MCF 10A (cell line): ENCODE measurements at regions not wholly inside any gene's neighbourhood (a gene's known extent, or its start where the extent isn't known, plus 50 kb on each side); places are given as distances from the start of the nearest gene placed in this dataset. TPM values are rescaled to one million over a fixed set of nuclear protein-coding genes. Genes with fewer than 3 reads are reported as not detected.

Source experiments
- BruUV-seq: library from RNA; stranded (reverse); fragments of 400-500 nt; replicated peaks from 2 replicates; lab custom pipeline; 2021; lab: Mats Ljungman, UMichigan
- CTCF ChIA-PET: fragments of 300-600 bp; sonication (Branson Sonifier 250); formaldehyde crosslinking; extraction: SDS; loops from one replicate; lab custom pipeline; 2021; ENCODE audit warnings: antibody characterized with exemption, inconsistent platforms; lab: Yijun Ruan, JAX
- POLR2A ChIA-PET: fragments of 300-600, 350-650 bp; sonication (Branson Sonifier 250); formaldehyde crosslinking; extraction: SDS; loops from one replicate; lab custom pipeline; 2020; ENCODE audit warnings: antibody characterized with exemption, inconsistent platforms; lab: Yijun Ruan, JAX
- DNase-seq: peaks from one replicate; pipeline ENCODE4 v3.0.0-alpha.2; 2018; ENCODE audit not compliant: unreplicated experiment
- H3K27ac Mint-ChIP-seq: one replicate; pipeline ENCODE4 v1.8.0; 2022; ENCODE audit warnings: mild to moderate bottlenecking, low read depth, mixed read lengths; ENCODE audit not compliant: unreplicated experiment
- H3K27me3 Mint-ChIP-seq: one replicate; pipeline ENCODE4 v1.8.0; 2022; ENCODE audit warnings: mixed read lengths; ENCODE audit not compliant: insufficient read depth, unreplicated experiment
- H3K36me3 Mint-ChIP-seq: one replicate; pipeline ENCODE4 v1.8.0; 2022; ENCODE audit warnings: mild to moderate bottlenecking, moderate library complexity, mixed read lengths; ENCODE audit not compliant: insufficient read depth, unreplicated experiment
- H3K4me1 Mint-ChIP-seq: one replicate; pipeline ENCODE4 v1.8.0; 2022; ENCODE audit warnings: mixed read lengths; ENCODE audit not compliant: insufficient read depth, unreplicated experiment
- H3K4me3 Mint-ChIP-seq: one replicate; pipeline ENCODE4 v1.8.0; 2022; ENCODE audit warnings: mild to moderate bottlenecking, moderate library complexity, mixed read lengths; ENCODE audit not compliant: unreplicated experiment
- H3K9me3 Mint-ChIP-seq: one replicate; pipeline ENCODE4 v1.8.0; 2022; ENCODE audit warnings: mixed read lengths; ENCODE audit not compliant: unreplicated experiment
- intact Hi-C: fragments of 100-400 bp; cut with micrococcal nuclease; formaldehyde crosslinking; loops from 2 replicates; pipeline ENCODE4 v1.14.1; 2022
- microRNA-seq: library from miRNA; unstranded; fragments of <30 nt; microRNA quantifications from one replicate; pipeline ENCODE4 v1.2.0, GENCODE V29; 2022
- TF ChIP-seq, protein P1 (sequence below): fragments of 200-600 bp; IDR thresholded peaks from one replicate; pipeline ENCODE4 v1.8.0; 2022; ENCODE audit warnings: antibody characterized with exemption, mild to moderate bottlenecking; ENCODE audit not compliant: unreplicated experiment

DNA sequence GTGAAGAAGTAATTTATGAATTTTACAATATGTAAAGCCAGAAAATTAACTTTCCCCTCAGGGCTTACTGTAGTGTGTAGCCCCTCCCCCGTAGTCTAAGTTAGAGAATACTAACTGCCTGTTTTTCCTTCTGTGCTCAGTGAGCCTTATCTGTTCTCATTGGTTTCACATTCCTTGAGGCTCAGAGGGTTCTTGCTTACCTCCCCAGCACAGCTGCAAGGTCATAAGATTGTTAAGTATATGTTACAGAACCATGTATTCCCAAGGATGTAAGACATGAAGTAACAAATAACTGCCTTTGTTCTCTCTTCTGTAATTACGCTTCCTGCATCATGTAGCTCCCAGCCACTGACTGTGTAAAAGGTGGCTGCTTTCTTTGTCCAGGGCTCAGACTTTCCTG, 1351.1 kb downstream of the TMEM121 start:
- Mint-ChIP-seq H3K27me3 (peaks cover 55% of the 10 kb centered on the region), H3K9me3 (no peaks in the 10 kb centered on the region), H3K36me3 (peaks cover 7% of the 10 kb centered on the region), H3K4me3 (no peak overlapping the region), H3K4me1 (peaks cover 5% of the 10 kb centered on the region), H3K27ac (no peak overlapping the region)
- TF ChIP-seq, protein P1, sequence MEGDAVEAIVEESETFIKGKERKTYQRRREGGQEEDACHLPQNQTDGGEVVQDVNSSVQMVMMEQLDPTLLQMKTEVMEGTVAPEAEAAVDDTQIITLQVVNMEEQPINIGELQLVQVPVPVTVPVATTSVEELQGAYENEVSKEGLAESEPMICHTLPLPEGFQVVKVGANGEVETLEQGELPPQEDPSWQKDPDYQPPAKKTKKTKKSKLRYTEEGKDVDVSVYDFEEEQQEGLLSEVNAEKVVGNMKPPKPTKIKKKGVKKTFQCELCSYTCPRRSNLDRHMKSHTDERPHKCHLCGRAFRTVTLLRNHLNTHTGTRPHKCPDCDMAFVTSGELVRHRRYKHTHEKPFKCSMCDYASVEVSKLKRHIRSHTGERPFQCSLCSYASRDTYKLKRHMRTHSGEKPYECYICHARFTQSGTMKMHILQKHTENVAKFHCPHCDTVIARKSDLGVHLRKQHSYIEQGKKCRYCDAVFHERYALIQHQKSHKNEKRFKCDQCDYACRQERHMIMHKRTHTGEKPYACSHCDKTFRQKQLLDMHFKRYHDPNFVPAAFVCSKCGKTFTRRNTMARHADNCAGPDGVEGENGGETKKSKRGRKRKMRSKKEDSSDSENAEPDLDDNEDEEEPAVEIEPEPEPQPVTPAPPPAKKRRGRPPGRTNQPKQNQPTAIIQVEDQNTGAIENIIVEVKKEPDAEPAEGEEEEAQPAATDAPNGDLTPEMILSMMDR: no peak
- intact Hi-C loops: no loop called here
- no TSS peak for BruUV-seq
- CTCF ChIA-PET: no interaction called here
- POLR2A ChIA-PET: no interaction called here
- DNase-seq: no peak

DNA sequence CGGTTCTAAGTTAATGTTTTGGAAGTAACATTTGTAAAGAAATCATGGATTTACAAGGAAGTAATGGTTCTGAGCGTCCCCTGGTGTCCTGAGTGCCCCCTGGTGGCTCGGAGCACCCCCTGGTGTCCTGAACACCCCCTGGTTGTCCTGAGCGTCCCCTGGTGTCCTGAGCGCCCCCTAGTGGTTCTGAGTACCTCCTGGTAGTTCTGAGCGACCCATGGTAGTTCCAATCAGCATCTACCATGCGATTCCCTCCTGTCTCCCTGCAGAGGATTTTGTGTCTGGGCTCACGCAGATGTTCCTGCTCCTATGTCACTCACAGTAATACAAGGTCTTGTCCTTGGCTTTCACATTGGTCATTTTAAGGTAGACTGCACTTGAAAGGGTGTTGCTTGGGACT, 1352.9 kb downstream of the TMEM121 start:
- peak; percentile 68 for DNase-seq
- no TSS peak for BruUV-seq
- no peak overlapping the region for H3K27ac Mint-ChIP-seq
- CTCF ChIA-PET: interaction anchor here (0.9 to 1.1 kb wide), 2 partner anchors 30 to 80 kb away, joined by 3 read pairs; no protein-coding TSS in a partner anchor
- H3K4me1 Mint-ChIP-seq: no peaks in the 10 kb centered on the region
- H3K4me3 Mint-ChIP-seq: no peak overlapping the region
- H3K9me3 Mint-ChIP-seq: no peaks in the 10 kb centered on the region
- no peaks in the 10 kb centered on the region for H3K36me3 Mint-ChIP-seq
- peaks cover 55% of the 10 kb centered on the region for H3K27me3 Mint-ChIP-seq
- POLR2A ChIA-PET: interaction anchor here (0.8 kb wide), 1 partner anchor 32 kb away, joined by 3 read pairs; no protein-coding TSS in a partner anchor
- intact Hi-C loops: no loop called here
- TF ChIP-seq, protein P1: peak; percentile 62

DNA sequence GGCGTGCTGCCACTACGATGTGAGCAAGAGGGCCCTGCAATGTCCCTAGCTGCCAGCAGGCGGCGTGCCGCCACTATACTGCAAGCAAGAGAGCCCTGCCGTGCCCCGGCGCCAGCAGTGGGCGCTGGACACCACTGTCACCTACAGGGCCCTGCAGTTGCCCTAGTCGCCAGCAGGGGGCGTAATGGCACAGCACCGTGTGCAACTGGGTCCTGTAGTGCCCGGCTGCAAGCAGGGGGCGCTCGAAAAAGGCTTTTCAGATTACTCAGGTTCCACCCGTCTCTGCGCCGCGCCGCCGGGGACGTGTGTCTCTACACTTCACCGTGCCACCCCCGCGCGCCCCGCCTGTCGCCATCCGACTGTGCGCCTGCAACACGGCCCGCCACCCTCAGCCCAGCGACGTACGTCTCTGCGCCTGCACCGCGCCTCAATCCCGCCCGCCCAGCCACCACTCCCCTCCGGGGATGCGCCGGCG, 1356.9 kb downstream of the TMEM121 start:
- H3K4me1 Mint-ChIP-seq: no peaks in the 10 kb centered on the region
- CTCF ChIA-PET: interaction anchor here (0.7 kb wide), 1 partner anchor 796 kb away, joined by 3 read pairs; no protein-coding TSS in a partner anchor
- POLR2A ChIA-PET: no interaction called here
- H3K27ac Mint-ChIP-seq: no peak overlapping the region
- BruUV-seq: no TSS peak
- H3K9me3 Mint-ChIP-seq: no peaks in the 10 kb centered on the region
- intact Hi-C loops: no loop called here
- DNase-seq: no peak
- no peak overlapping the region for H3K4me3 Mint-ChIP-seq
- no peaks in the 10 kb centered on the region for H3K36me3 Mint-ChIP-seq
- TF ChIP-seq, protein P1: peak; percentile 67
- H3K27me3 Mint-ChIP-seq: peaks cover 21% of the 10 kb centered on the region

Small RNAs in the stretch of these regions (microRNA-seq; reads per million reads assigned to microRNA genes)
- gene MIR4507 (not detected), gene MIR4537 (not detected), gene MIR4538 (not detected), gene MIR4539 (not detected), gene MIR5195 (not detected), gene MIR8071-1 (not detected), gene MIR8071-2 (not detected)
